ENCODE measurements at regions not wholly inside any gene's neighbourhood (a gene's known extent, or its start where the extent isn't known, plus 50 kb on each side); places are given as distances from the start of the nearest gene placed in this dataset.

DNA sequence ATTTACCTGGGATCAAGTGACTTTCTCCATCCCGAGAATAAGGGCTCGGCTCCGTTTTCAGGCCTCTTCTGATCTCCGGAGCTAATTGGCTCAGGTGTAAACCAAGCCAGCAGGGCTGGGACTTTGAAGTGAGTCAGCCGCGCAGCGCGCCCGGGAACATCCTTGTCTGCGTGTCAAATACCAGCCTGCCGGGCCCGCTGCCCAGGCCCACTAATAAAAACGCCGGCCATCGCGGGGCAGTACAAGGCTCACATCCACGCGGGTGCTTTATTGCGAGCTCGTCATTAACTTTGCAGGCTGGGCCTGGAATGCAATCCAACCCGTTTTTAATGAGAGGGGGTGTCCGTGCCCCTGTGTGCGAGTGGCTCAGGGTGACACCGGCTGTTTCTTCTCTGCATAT is 416.8 kb downstream of the IRX2 start:
- DNase-seq (ENCODE audit: low read depth) = no peak

DNA sequence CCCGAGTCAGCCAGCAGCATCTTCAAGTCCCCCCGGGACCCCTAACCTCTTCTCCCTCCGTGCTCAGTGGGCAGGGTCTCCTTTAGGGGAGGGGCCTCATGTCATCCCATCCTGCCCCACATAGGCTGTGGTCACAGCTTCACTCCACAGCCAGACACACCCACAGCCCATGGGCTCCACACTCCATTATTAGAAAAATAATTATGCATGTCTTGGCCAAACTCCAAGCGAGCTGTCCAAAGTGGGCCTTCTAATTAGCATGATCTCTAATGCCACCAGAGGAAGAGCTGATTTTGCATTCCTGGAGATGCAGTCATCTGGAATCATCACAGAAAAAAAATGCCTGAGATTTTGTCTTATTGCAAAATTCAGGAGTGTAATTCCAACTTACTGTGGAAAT is 418.2 kb downstream of the IRX2 start:
- DNase-seq (ENCODE audit: low read depth) = no peak

DNA sequence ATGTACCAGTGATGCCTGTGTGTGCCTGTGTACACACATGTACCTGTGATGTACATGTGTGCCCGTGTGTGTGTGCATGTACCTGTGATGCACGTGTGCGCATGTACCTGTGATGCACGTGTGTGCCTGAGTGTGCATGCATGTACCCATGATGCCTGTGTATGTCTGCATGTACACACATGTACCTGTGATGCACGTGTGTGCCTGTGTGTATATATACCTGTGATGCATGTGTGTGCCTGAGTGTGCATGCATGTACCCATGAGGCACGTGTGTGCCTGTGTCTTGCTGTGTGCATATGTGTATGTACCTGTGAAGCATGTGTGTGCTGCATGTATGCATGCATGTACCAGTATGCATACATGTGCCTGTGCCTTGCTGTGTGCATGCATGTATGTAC is 419.0 kb downstream of the IRX2 start:
- DNase-seq (ENCODE audit: low read depth) = no peak

DNA sequence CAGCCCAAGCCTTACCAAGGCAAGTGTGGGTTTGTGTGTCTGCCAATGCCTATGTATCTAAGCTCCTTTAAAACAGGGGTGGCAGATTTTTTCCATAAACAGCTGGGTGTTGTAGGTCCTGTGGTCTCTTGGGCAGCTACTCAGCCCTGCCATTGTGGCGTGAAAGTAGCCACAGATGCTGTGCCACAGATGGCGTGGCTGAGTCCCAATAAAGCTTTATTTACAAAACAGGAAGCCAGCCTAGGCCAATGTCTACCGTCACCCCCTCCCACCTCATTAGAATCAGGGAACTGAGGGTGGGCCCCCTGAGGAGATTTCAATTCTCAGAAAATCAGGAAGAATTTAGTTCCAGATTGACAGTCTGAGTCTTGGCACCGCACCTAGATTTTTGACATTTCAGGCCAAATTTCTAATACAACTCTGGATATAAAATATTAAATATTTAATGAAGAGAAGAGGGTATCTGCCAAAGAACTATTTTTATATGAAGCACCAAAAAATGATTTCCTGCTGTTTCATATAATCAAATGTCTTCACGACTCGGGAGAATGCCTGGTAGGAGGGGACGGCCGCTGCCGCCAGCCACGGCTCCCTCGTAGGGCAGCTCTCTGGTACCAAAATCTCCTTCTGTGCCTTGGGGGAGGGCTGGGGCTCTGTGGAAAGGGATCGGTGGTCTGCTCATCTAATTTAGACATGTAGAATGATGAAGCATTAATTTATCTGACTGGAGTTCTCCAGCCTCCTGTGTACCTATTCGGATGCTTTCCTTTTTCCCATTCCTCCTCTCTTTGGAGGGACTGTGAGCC is 420.9 kb downstream of the IRX2 start:
- DNase-seq (ENCODE audit: low read depth) = no peak

DNA sequence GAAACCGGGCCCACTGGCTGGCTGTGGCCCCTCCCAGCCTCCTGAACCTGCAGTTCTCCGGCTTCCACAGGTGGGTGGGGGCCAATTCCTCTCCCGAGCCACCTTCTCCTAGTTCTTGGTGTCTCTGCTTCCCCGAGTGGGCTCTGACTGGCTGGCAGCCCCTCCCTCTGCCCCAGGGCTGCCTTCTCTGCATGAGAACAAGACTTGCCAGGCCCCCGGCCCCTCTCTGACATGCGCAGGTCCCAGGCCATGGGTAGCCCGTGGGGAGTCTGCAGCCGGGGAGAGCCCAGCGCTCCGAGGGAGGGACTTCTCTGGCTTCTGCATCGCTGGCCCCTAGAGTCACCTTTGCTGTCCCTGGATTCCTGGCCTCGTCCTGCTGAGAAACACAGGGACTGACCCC is 421.7 kb downstream of the IRX2 start:
- no peak for DNase-seq (ENCODE audit: low read depth)

DNA sequence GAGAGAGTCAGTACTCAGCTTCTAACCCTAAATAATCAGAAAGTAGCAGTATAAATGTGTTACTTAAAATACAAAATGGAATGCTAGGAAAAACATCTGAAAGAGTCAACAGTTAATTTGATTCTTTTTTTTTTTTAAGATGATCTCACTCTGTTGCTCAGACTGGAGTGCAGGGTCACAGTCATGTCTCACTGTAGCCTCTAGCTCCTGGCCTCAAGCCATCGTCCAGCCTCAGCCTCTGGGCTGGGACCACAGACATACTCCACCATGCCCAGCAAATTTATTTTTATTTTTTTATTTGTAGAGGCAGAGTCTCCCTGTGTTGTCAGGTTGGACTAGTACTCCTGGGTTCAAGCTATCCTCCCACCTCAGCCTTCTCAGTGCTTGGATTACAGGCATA is 424.9 kb downstream of the IRX2 start:
- DNase-seq (ENCODE audit: low read depth) = no peak

DNA sequence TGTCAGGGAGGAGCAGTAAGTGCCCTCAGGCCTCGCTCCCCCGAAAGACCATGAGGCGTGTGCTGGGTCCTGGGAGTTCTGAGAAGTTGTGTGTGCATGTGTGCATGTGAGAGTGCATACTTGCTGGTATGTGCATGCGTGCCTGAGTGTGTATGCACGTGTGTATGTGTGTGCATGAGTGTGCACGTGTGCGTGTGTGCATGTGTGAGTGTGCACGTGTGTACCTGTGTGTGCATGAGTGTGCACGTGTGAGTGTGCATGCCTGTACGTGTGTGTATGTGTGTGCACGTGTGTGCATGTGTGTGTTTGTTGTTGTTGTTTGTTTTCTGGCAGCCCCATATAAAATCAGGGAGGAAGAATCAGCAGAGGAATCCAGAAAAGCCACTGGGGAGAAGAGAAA is 426.7 kb downstream of the IRX2 start:
- DNase-seq (ENCODE audit: low read depth) = no peak

DNA sequence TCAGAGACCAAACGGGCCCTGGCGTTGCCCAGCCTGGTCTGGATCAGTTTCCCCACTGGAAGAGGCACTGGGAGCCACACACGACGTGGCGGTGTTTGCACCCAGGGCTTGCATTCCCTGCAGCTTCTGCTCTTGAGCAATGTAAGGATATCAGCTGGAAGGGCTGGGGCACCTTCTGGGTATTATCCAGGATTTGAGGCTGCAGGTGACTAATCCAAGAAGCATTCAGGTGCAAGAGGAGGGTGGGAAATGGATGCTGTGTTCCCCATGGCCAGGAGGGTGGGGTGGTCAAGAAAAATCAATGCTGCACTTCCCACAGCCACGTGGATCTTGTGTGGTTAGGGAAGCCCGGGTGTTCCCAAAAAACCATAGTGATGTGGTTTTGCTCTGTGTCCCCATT is 430.9 kb downstream of the IRX2 start:
- DNase-seq (ENCODE audit: low read depth) = no peak

DNA sequence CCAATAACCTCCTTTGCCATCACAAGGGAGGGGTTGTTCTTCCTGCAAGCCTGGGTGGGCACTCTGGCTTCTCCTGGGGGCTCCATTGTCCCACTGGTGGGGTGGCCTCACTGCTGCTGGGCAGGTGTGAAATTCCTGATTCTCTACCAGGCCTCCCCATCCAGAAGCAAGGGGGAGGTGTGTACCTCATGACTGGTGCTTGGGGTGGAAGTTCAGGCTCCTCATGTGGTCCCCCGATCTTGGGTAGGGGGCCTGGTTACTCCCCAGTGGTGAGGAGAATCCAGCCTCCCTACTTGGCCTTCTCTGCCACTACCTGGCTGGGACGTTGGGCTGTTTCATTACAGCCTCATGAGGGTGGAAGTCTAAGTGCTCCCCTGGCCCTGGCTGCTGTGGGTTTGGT is 433.9 kb downstream of the IRX2 start:
- DNase-seq (ENCODE audit: low read depth) = no peak

DNA sequence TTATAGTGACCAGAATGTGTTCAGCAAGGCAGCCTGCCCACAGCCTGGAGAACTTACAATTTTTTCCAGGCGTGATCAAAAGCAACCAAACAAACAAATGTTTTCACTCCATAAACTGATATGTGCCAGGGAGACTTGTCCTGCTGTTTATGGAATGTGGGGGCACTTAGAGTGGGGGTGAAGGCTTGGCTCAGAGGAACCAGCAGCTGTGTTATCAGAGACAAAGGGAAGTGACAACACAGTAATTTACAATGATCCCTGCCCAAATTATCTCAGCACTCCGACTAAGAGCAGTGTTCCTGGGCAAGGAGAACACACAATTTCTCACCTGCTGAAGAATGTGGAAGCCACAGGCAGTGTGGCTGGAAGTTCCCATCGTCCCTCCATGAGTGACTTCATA is 429.1 kb upstream of the IRX4 start:
- no peak for DNase-seq (ENCODE audit: low read depth)

DNA sequence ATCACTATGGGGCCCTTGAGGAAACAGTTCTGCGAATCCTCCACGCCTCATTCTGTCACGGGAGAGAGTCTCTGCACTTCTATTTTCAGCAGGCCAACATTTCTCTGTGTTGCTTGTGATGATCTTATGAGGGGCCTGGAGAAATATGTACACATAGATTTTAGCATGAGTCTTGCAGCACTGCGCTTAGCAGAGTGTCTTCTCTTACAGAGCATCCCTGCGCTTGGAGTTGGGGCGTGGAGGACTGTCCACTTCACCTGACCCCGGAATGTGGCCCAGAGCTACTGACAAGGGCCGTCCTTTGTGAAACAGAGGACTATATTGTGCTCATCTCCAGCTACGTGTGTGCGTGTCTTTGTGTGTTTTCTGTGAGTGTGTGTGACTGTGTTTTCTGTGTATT is 428.2 kb upstream of the IRX4 start:
- DNase-seq (ENCODE audit: low read depth) = no peak

DNA sequence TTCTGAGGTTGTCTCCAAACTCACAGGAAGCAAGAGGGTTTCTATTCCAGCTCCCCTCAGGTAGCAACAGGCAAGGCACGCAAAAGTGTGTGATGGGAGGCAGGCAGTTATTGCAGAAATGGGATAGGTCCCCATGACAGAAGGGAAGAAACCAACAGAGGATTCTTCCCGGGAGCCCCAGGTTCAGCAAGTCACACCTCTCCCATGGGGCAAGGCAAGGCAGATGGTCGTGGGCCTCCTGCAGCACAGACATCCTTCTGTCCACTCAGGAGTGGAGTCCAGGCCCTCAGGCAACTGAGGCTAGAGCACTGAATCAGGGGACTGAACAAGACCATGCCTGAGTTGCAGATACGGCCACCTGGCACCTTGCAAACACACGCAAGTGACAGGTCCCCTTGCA is 424.9 kb upstream of the IRX4 start:
- DNase-seq (ENCODE audit: low read depth) = no peak

DNA sequence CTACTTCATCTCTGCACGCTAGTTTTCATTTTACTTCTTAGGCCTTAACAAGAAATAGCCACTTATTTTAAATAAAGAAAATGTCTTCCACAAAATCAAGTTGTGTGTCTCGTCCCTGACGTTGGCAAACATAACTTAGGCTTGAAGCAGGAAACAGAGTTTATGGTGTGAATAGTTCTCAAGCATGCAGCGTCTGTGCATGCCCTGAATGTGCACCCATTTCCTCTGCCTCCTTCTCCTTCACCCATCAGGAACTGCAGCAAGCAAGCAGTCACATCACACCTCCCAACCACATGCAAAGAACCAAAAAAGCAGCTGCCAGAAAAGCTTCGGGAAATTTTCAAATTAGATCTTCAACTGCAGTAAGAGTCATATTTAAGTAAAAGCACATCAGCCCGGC is 424.0 kb upstream of the IRX4 start:
- DNase-seq (ENCODE audit: low read depth) = no peak

DNA sequence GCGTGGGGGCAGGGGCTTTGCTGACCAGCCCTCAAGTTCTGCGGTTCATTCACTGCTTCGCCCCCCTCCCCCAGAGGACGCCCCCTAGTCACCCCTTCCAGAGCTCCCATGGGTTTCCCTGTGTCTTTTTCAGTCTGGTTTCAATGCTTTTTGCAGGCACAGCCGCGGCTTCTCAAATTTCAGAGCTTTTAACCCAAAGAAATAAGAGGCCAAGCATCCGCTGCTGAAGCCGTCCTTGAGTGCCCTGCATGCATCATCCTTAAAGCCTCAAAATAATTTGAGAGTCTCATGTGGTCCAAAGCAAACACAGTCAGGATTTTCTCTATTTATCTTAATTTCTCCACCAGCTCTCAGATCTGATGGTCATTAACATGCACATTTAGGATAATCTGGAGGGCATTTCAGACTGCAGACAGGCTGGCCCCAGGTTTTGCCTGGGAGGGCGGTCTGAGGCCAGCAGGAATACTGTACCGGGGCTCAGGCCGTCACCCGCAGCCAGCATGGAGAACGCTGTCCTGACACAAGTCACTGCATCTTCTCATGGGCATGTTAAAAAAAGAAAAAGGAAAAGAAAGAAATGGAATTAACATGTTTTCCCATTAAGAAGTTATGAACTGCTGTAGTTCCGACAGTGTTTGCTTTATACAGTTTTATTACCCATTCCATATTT is 420.8 kb upstream of the IRX4 start:
- DNase-seq (ENCODE audit: low read depth) = no peak

DNA sequence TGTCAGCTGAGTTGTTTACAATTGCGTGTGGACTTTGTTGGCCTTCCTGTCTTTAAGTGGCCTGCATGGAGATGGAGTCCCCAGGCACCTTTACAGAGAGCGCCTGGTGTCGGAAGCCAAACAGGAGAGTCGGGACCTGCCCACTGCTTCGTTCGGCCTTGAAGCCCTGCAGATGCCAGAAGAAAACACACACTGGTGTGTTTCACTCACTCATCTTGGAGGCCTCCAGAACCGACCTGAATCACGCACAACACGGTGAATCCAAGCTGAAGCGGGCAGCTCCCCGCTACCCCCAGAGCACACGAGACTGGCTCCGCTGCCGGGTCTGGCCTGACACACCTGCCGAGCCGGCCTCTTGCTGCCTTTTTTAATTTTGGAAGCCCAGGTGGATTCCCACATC is 419.4 kb upstream of the IRX4 start:
- DNase-seq (ENCODE audit: low read depth) = no peak

DNA sequence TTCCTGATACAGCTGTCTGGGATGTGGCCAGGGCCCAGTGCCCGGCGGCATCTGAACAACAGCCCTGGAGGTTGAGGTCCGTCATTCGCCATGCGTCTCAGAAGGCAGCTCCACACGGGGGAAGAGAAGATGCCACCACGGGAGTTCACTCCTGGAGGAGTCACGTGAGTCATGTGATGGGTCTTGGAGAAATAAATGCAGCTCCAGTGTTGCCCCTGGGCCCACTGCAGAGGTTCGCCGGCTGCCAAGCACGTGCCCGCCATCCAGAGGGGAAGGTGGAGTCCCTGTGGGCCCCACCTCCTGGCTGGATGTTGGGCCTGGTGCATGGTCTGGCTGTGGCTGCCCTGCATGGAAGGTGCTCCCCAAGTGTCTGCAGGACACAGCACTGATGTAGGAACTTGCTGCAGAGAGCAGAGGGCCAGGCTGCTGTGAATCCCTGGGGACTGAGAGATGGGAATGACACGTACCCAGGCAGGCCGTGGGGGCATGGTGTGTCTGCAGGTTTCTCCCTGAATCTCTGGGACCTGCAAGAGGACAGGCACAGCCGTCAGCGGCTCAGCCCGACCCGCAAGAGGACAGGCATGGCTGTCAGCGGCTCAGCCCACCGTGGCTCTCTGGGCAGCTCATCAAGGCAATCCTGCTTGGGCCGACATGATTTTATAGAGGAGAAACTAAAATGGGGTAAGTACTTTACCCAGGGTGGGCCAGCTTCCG is 418.3 kb upstream of the IRX4 start:
- no peak for DNase-seq (ENCODE audit: low read depth)

DNA sequence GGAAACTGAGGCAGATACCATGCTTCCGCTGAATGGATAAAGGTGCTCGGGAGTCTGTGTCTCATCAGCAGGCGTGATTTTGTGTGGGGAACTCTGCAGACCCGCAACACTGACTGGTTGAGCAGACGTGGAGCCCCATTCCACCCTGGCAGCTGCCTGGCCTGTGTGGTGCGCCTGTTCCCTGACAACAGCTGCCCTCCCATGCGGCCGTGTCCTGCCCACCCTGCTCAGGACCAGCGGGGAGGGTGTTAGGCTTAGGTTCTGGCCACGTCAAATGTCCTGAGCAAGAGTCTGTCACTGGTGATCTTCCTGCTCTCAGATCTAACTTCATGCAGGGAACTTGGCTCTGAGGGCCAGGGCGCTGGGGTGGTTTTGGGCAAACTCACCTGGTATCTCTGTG is 417.7 kb upstream of the IRX4 start:
- no peak for DNase-seq (ENCODE audit: low read depth)

DNA sequence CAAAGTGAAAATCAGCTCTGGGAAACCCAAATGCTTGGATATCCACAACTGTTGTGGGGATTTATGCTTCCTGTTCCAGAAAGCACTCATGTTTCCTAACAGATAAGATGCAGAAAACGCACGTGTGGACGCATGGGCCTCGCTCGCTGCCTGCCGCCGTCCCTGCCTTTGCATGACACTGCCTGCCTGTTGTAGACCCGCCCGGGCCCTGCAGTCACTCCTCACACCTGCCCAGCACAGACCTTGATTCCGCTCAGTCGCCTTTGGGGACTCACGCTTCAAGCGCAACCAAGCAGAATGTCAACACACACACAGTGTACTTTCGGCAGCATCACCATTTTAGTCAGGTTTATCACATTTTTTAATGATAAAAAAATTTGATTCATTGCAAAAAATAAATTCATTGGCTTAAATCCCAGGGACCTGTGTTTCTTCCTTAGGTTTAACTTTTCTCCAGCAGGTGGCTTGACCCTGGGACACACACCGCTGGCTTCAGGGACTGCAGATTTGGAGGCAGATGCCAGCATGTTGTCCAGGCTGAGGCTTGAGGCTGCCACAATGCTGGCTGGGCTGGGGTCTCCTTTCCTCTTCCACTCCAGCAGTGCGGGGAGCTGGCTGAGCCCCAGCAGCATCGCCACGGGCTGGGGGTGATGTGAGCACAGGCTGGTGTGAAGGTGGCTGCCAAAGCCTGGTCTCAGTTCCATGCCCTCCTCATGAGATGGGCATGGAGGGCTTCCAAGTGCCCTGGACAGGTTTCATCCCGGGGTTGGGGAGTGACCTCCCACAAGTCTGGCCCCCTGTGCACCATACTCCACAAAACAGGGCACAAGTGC is 416.9 kb upstream of the IRX4 start:
- no peak for DNase-seq (ENCODE audit: low read depth)

DNA sequence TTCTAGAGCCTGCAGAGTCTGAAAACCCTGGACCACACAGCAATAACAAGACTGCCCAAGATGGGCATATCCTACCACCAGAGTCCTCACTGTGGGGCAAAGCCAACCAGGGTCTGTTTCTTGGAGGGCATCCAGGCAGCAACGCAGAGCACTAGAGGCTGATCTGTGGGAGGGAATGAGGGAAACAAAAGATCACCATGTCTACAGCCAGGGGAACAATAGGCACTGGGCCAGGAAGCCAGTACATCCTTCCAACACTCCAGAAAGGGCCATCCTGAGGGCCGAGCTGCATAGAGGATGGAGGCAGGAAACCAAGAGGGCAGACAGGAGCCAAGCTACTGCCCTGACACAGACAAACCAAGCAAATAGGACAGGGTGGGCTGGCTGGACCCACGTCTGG is 416.1 kb upstream of the IRX4 start:
- DNase-seq (ENCODE audit: low read depth) = no peak

DNA sequence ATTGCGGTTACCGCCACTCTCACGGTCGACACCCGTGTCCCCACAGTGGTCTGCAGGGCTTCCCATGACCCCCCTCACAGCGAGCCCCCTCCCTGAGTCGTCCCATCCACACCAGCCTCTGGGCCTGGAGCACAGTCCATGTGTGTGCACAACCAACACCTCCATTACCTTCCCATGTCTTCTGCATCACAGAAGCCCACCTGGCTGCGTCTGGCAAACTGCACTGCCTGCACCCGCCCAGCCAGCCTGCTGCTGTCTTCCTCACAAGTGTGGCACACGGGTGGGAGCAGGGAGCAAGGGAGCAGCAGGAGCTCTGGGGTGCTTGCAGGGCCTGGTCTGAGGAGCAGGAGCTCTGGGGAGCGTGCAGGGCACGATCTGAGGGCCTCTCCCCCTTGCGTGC is 415.3 kb upstream of the IRX4 start:
- DNase-seq (ENCODE audit: low read depth) = no peak

DNA sequence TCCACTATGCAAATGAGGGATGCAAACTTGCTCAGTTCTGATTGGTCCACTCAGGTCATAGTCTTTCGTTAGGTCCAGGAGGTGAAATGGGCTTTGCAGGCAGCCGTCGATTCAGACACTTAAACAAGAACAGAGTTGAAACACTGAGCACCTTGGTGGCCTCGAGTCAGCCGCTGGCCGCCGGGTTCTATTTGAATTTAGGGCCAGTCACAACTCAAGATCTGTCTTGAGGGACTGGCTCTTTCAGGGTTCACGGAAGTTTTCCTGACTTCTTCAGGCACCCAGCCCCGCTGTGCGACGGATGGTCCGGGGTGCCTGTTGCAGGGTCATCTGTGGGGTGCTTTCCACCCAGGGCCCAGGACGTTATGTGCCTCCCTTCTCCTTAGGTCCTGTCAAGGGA is 412.8 kb upstream of the IRX4 start:
- no peak for DNase-seq (ENCODE audit: low read depth)

DNA sequence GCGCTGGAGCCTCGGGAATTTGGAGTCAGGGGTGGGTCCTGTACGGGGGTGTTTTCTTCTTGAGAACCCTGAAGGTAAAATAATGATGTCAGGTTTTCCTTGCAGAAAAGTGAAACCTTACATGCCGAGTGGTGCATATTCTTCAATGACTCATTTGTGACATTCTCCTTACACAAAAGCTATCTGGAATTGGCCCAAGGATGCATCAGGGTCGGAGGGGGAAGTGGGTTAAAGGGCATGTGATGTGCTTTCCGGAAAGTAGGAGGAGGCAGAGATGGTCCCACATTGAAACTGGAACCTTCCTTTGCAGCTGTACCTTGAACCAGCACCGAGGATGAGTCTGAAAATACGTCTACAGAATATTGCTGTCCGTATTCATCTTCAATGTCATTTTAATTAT is 411.2 kb upstream of the IRX4 start:
- no peak for DNase-seq (ENCODE audit: low read depth)

Data from fibroblast of gingiva (primary cell).